ENCODE measurements at regions not wholly inside any gene's neighbourhood (a gene's known extent, or its start where the extent isn't known, plus 50 kb on each side); places are given as distances from the start of the nearest gene placed in this dataset.
"Not testable (repeated sequence)": the region's sequence is repeated elsewhere in the genome, so short reads cannot be mapped to it uniquely, and the experiment has no call there.

DNA sequence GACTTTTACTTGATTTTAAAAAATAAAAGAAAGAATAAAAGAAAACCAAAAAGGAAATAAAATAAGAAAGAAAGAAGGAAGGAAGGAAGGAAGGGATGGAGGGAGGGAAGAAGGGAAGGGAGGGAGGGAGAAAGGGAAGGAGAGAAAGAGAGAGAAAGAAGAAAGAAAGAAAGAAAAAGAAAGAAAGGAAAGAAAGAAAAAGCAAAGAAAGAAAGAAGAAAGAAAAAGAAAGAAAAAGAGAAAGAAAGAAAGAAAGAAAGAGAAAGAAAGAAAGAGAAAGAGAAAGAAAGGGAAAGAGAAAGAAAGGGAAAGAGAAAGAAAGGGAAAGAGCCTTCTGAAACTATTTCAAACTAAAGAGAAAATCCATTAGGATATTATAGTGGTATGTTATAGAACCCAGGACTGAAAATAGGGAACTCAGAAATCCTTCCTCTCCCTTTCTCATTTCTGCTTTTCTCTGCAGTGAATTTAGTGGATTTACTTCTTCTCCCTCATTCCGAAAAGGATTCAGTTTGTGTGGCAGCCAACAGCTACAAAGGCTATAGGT lies 414.7 kb upstream of the CCNG1 start:
- DNase-seq: no peak

- no peak for DNase-seq
Observed at GRCh38 chr5:163023846-163024245, 413.5 kb upstream of the CCNG1 start.

- DNase-seq: no peak
Observed at GRCh38 chr5:163024936-163025335, 412.5 kb upstream of the CCNG1 start.

DNA sequence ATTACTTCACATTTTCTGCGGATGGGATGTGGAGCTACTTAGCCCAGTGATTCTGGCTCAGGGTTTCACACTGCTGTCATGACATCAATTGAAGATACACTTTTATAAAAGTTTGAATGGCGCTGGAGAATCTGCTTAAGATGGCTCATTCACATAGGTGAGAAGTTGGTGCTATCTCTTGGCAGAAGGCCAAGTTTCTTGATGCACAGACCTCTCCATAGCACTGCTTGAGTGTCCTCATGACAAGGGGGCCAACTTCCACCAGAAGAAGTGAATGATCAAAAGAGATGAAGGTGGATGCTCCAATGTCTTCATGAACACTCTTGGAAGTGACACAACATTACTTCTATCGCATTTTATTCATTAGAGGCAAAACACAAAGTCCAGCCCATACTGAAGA lies 403.7 kb upstream of the CCNG1 start:
- DNase-seq: no peak

GRCh38 chr5:163041254-163041653 lies 396.1 kb upstream of the CCNG1 start:
- DNase-seq: no peak

DNA sequence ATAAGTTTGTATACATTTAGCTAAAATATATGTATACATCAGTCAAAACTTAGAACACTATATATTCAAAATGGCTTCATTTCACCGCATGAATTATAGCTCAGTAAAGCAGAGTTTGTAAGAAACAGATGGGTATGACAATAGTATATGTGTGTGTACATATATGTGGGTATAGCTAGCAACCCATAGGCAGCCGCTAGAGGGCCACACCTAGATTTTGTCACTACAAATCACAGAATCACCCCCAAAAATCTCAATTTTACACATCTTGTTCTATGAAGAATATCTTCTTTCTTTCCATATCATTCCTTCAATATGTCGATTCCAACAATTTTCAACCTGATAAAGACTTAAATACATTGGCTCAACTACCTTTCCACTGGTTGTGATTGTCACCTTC lies 357.8 kb upstream of the CCNG1 start:
- DNase-seq: no peak

GRCh38 chr5:163089230-163089629 lies 348.2 kb upstream of the CCNG1 start:
- no peak for DNase-seq

- DNase-seq: no peak
Observed at GRCh38 chr5:163089926-163090325, 347.5 kb upstream of the CCNG1 start.

DNA sequence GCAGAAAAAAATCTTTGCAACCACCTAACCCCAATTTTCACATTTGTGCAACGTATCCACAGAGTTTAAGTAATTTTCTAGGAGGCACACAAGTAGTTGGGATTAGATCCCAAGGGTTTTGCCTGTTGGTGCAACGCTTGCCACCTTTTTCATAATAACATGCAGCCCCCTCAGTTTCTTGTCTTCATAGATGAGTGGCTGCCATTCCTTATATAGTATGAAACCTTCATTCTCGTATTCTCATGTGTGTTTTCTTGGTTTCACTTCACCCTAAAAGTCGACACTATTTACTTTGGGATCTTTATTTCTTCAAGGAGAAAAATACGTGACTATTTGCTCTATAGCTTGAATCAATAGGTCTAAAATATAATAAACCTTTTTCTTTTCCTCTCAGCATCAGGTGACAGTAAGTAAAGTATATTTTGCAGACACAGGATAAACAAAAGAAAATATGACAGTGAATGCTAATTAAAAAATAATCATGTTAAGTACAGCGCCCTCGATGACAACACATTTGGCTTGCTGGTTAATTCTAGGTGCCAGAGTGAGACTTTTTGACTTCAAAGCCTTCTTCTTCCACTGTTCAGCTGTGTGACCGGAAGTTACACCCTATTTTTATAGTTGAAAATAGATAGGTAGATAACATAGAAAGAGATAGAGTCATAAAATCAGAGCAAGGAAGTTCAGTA lies 342.8 kb upstream of the CCNG1 start:
- no peak for DNase-seq

DNA sequence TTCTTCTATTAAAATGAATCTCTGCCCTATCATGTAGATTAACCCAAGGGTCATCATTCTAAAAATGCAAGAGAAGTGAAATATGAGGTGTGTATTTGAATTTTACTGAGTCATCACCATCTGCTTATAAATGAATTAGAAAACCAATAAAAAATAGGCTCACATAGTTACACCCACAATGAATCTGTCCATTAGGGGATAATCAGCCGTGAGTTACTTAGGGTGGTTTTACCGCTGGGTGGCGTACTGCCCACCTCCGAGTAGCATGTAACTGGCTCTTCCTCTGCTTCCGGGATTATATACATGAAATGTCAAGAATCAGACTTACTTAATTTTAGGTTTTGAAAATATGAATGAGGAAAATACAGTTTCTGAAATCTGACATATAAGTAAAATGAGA lies 332.9 kb upstream of the CCNG1 start:
- DNase-seq: no peak

DNA sequence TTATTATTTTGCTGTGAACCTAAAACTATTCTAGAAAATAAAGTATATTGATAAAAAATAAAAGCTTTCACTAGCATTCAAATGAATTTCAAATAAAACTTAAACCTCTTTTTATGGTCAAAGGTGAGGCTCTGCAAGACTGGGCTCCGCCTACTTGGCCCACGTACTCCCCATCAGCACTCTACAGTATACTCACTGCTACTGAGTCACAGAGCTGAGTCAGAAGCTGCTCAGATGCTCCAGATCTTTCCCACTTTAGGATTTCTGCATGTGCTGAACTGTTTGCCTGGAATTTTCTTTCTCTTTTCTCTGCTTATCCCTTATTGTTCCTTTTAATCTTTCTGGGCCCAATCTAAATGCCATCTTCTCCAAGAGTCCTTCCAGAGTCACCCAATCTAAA lies 331.9 kb upstream of the CCNG1 start:
- no peak for DNase-seq

DNA sequence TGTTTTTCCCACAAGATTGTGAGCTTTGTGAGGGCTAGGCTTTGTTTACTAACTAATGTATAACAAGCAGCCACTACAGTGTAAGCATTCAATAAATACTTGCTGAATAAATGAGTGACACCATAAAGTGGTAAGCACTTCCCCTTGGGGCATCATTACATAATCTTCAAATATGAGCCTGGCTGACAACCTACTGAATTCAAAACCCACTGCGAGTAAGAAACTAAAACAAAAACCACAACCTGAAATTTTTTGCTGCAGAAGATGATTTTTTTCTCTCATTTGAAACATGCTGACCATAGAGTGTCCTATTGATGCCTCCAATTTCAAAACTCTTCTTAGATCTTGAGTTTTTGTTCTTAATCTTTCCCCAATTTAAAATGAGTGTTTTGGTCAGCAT lies 331.3 kb upstream of the CCNG1 start:
- DNase-seq: no peak

- no peak for DNase-seq
Observed at GRCh38 chr5:163108351-163108750, 329.0 kb upstream of the CCNG1 start.

DNA sequence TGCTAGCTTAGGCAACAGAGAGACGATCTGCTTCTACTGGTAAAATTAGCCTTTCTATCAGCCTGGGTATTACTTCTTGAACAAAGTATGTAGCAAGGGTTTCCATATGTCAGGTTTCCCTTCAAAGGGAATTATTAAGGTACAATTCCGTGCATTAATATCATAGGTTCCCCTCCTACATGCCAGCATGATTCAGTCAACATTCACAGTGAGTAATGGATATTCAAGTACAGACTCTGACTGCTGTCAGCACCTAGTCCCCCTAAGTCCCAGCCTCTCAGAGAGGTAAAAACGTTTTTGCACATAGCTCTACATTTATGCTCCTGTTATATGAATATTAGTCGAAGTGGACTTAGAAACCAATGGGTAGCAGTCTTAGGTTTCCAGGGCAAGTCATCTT lies 322.4 kb upstream of the CCNG1 start:
- DNase-seq: no peak

DNA sequence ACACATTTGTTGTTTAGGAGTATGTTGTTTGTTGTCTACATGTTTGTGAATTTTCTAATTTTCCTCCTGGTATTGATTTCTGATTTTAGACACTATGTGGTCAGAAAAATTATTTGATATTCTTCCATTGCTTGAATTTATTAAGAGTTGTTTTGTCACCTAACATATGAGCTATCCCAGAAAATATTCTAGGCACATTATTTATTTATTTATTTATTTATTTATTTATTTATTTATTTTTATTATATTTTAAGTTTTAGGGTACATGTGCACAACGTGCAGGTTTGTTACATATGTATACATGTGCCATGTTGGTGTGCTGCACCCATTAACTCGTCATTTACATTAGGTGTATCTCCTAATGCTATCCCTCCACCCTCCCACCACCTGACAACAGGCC lies 320.8 kb upstream of the CCNG1 start:
- DNase-seq: not testable (repeated sequence)

- no peak for DNase-seq
Observed at GRCh38 chr5:163134061-163134460, 303.3 kb upstream of the CCNG1 start.

DNA sequence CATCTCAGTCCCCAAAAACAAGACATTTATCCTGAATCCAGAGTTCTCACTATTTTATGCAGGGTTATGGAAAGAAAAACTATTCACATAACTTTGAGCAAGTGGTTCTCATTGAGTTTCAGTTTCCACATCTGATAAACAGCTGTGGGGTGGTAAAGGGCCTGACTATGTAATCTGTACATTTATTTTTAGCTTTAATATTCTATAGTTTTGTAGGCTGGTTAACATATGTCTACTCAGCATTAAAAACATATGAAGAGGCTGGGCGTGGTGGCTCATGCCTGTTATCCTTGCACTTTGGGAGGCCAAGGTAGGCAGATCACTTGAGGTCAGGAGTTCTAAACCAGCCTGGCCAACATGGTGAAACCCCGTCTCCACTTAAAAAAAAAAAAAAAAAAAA lies 301.5 kb upstream of the CCNG1 start:
- DNase-seq: no peak

GRCh38 chr5:163161512-163161911 lies 275.9 kb upstream of the CCNG1 start:
- DNase-seq: no peak

- DNase-seq: no peak
Observed at GRCh38 chr5:163162645-163163044, 274.8 kb upstream of the CCNG1 start.

DNA sequence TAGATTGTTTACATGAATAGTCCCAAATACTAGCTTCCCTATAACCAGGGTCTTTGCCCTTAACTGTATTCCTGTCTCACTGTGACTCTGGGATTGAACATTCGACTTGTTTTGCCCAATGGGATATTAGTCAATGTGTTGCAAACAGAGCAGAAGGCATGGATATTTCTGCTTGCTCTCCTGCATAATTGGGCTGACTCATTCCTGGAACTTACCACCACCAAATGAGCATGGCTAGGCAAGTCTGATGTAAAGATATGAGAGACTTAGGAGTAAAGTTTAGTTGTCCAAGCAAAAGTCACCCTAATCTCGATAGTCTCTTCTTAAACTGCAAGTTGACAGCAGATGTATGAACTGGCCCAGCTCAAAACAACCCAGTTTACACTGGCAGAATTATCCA lies 273.5 kb upstream of the CCNG1 start:
- DNase-seq: no peak

GRCh38 chr5:163165277-163165676 lies 272.1 kb upstream of the CCNG1 start:
- no peak for DNase-seq

DNA sequence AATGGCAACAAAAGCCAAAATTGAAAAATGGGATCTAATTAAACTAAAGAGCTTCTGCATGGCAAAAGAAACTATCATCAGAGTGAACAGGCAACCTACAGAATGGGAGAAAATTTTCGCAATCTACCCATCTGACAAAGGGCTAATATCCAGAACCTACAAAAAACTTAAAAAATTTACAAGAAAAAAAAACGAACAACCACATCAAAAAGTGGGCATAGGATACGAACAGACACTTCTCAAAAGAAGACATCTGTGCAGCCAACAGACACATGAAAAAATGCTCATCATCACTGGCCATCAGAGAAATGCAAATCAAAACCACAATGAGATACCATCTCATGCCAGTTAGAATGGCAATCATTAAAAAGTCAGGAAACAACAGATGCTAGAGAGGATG lies 267.2 kb upstream of the CCNG1 start:
- DNase-seq: not testable (repeated sequence)

DNA sequence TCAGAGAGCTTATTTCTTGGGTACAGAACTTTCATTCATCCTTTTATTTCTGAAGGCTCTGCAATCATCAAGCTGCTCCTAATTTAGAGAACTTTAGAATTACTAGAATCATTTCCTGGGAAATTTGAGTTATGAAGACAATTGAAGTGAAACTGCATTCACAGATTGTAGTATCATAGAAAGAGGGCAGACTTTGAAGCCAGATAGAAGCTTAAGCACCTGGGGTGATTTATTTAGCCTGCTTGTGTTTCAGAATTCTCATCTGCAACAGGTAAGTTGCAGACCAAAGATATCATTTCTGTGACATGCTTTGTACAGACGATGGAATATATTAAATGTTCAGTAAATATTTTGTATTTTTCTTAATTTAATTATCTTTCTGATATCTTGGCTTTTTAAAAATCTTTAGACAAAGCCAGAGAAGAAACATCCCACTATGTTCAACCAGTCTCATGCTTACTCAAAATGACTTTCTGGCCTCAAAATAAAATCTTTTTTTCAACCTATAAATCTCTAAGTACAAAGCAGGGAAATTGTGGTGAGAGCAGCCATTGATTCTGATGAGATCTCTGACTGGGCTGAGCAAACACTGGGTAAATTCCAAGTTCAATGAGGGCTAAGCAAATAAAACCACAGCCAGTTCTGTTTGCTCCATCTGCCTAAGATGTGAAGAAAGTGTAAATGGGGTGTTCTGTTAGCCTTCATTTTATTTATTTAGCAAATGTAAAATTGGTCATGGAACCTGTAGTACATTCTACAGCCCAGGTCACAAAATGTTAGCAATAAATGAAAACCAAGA lies 264.7 kb upstream of the CCNG1 start:
- no peak for DNase-seq

DNA sequence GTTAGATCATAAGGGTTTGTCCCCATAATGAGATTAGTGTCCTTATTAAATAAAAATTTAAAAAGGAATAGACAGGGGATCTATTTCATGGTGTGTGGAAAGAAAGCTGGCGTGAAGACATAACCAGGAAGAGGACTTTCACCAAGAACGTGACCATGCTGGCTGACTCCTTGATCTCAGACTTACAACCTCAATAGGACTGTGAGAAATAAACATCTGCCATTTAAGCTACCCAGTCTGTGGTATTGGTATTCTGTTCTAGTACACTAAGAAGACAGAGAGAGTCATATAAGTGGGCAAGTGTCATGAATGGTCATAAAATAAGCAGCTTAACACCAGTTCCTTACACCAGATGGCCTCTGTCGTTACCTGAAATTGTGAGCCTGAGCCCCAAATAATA lies 259.4 kb upstream of the CCNG1 start:
- no peak for DNase-seq
